ENCODE measurements at regions not wholly inside any gene's neighbourhood (a gene's known extent, or its start where the extent isn't known, plus 50 kb on each side); places are given as distances from the start of the nearest gene placed in this dataset.

DNA sequence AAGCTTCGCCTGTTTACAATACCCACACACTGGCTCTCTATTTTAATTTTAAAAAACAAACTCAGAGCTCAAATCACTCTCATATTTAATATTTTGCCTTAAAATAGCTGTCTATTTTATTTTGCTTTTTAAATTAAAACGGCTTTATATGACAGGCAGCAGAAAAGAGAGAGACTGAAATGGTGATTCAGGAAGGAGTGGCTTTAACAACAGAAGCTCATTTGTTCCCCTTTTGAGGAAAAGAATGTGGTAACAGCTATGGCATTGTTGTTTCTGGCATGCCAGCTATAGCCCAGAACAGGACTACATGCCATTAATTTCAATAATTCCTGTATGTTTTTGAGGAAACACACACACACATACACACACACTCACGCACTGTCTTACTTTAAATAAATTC is 234.2 kb upstream of the PTBP2 start:
- TF ChIP-seq EZH2 (IDR thresholded peaks at IDR 0.05; ENCODE audit: insufficient read depth, poor library complexity, severe bottlenecking) (no peak), EZH2phosphoT487 (IDR thresholded peaks at IDR 0.05; ENCODE audit: insufficient read depth, low read depth) (no peak)
